WERI-Rb-1 (cell line): ENCODE measurements at regions not wholly inside any gene's neighbourhood (a gene's known extent, or its start where the extent isn't known, plus 50 kb on each side); places are given as distances from the start of the nearest gene placed in this dataset.

Experiments used
- DNase-seq: peaks from one replicate; pipeline ENCODE4 v3.0.0-alpha.2; 2020
- H3K27ac ChIP-seq: fragments of 250-450 bp; sonication (Bioruptor Pico); 2 replicates; pipeline ENCODE4 v1.5.1; 2020; ENCODE audit warnings: mild to moderate bottlenecking, moderate library complexity
- H3K27me3 ChIP-seq: fragments of 250-450 bp; sonication (Bioruptor Pico); 2 replicates; pipeline ENCODE4 v1.5.1; 2021; ENCODE audit warnings: mild to moderate bottlenecking, low read depth, moderate library complexity; ENCODE audit not compliant: insufficient read depth, severe bottlenecking
- H3K36me3 ChIP-seq: fragments of 250-450 bp; sonication (Bioruptor Pico); 2 replicates; pipeline ENCODE4 v1.5.1; 2020; ENCODE audit warnings: mild to moderate bottlenecking, moderate library complexity
- H3K4me3 ChIP-seq: 2 replicates; pipeline ENCODE4 v1.5.1; 2011; ENCODE audit warnings: low read depth, mild to moderate bottlenecking, control low read depth, low read length
- H3K9me3 ChIP-seq: fragments of 250-450 bp; sonication (Bioruptor Pico); 2 replicates; pipeline ENCODE4 v1.5.1; 2021; ENCODE audit warnings: mild to moderate bottlenecking, moderate library complexity; ENCODE audit not compliant: severe bottlenecking
- CTCF ChIP-seq: IDR thresholded peaks from 2 replicates; pipeline ENCODE4 v1.5.1; 2011; ENCODE audit warnings: low read depth, mild to moderate bottlenecking, control low read depth, inconsistent platforms, low read length

- no peak for TF ChIP-seq CTCF
- Histone ChIP-seq H3K9me3 (no peaks in the 10 kb centered on the region), H3K4me3 (no peak overlapping the region), H3K27me3 (no peaks in the 10 kb centered on the region), H3K36me3 (no peaks in the 10 kb centered on the region), H3K27ac (no peak overlapping the region)
- no peak for DNase-seq
These were observed 160.0 kb upstream of the MIR17HG start for GRCh38 chr13:91187522-91187921.

- no peak for DNase-seq
- Histone ChIP-seq H3K4me3 (no peak overlapping the region), H3K27ac (no peak overlapping the region), H3K27me3 (no peaks in the 10 kb centered on the region), H3K9me3 (no peaks in the 10 kb centered on the region), H3K36me3 (no peaks in the 10 kb centered on the region)
- no peak for TF ChIP-seq CTCF
These were observed 158.0 kb upstream of the MIR17HG start for GRCh38 chr13:91189506-91189905.

GRCh38 chr13:91193358-91193757 is 154.1 kb upstream of the MIR17HG start:
- no peak overlapping the region for H3K27ac ChIP-seq
- TF ChIP-seq CTCF: no peak
- H3K27me3 ChIP-seq: no peaks in the 10 kb centered on the region
- H3K36me3 ChIP-seq: no peaks in the 10 kb centered on the region
- H3K9me3 ChIP-seq: no peaks in the 10 kb centered on the region
- H3K4me3 ChIP-seq: no peak overlapping the region
- no peak for DNase-seq

- Histone ChIP-seq H3K36me3 (no peaks in the 10 kb centered on the region), H3K9me3 (no peaks in the 10 kb centered on the region), H3K27me3 (no peaks in the 10 kb centered on the region), H3K4me3 (no peak overlapping the region), H3K27ac (no peak overlapping the region)
- no peak for TF ChIP-seq CTCF
- DNase-seq: no peak
These were observed 151.7 kb upstream of the MIR17HG start for GRCh38 chr13:91195789-91196188.

- Histone ChIP-seq H3K9me3 (no peaks in the 10 kb centered on the region), H3K4me3 (no peak overlapping the region), H3K36me3 (no peaks in the 10 kb centered on the region), H3K27ac (no peak overlapping the region), H3K27me3 (no peaks in the 10 kb centered on the region)
- DNase-seq: no peak
- no peak for TF ChIP-seq CTCF
These were observed 150.5 kb upstream of the MIR17HG start for GRCh38 chr13:91196958-91197357.

- H3K27me3 ChIP-seq: no peaks in the 10 kb centered on the region
- no peak for DNase-seq
- H3K9me3 ChIP-seq: no peaks in the 10 kb centered on the region
- no peak for TF ChIP-seq CTCF
- no peak overlapping the region for H3K27ac ChIP-seq
- H3K36me3 ChIP-seq: no peaks in the 10 kb centered on the region
- no peak overlapping the region for H3K4me3 ChIP-seq
These were observed 147.6 kb upstream of the MIR17HG start for GRCh38 chr13:91199866-91200265.
